ENCODE measurements at regions not wholly inside any gene's neighbourhood (a gene's known extent, or its start where the extent isn't known, plus 50 kb on each side); places are given as distances from the start of the nearest gene placed in this dataset.

DNA sequence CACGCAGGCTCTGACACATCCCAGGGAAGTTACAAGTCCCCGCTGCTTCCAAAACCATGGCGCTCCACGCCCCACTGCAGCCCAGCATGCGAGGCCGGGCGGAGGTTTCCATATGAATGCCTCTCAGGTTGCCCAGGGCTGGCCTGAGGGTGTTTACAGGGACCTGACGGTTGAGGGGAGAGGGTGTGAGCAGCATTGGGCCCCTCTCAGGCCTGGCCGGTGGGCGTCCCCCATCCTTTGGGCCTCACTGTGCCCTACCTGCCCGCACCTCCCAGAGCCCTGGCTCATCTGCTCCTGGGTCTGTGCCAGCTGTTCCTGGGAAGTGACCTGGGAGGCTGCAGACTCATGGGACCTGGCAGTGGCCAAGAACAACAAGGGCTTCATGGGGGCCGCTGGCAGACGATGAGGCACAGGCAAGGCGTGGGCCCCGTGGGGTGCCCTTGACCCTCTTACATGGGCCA is 173.5 kb downstream of the C16orf95 start:
- TF ChIP-seq, protein P1, sequence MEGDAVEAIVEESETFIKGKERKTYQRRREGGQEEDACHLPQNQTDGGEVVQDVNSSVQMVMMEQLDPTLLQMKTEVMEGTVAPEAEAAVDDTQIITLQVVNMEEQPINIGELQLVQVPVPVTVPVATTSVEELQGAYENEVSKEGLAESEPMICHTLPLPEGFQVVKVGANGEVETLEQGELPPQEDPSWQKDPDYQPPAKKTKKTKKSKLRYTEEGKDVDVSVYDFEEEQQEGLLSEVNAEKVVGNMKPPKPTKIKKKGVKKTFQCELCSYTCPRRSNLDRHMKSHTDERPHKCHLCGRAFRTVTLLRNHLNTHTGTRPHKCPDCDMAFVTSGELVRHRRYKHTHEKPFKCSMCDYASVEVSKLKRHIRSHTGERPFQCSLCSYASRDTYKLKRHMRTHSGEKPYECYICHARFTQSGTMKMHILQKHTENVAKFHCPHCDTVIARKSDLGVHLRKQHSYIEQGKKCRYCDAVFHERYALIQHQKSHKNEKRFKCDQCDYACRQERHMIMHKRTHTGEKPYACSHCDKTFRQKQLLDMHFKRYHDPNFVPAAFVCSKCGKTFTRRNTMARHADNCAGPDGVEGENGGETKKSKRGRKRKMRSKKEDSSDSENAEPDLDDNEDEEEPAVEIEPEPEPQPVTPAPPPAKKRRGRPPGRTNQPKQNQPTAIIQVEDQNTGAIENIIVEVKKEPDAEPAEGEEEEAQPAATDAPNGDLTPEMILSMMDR (IDR thresholded peaks at IDR 0.05; ENCODE audit: low read length), result no peak
- TF ChIP-seq EZH2 (optimal IDR thresholded peaks at IDR 0.05; ENCODE audit: low read depth, low read length), result no peak
